ENCODE measurements at regions not wholly inside any gene's neighbourhood (a gene's known extent, or its start where the extent isn't known, plus 50 kb on each side); places are given as distances from the start of the nearest gene placed in this dataset.

DNA sequence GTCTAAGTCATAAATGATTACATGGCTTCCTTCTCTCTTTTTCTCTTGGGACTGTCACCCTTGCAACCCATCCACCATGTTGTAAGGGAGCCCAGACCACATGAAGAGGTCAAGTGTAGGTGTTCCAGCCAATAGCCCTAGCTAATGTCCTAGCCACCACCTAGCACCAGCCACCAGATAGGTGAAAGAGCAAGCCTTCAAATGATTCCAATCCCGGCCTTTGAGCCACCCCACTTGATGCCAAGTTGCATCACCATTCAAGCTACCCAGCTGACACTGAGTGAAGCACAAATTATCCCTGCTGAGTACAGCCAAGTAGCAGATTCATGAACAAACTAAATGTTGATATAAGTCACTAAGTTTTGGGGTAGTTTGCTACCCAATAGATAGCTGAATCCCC lies 274.3 kb downstream of the BCOR start:
- peaks cover 55% of the 10 kb centered on the region for H3K4me1 Mint-ChIP-seq
- no peak overlapping the region for H3K27ac Mint-ChIP-seq
- no peaks in the 10 kb centered on the region for H3K36me3 Mint-ChIP-seq (ENCODE audit: low read depth)
- DNase-seq: no peak
- peaks cover 81% of the 10 kb centered on the region for H3K27me3 Mint-ChIP-seq (ENCODE audit: low read depth, poor library complexity)
- H3K4me3 Mint-ChIP-seq: no peak overlapping the region
- TF ChIP-seq, protein P1, sequence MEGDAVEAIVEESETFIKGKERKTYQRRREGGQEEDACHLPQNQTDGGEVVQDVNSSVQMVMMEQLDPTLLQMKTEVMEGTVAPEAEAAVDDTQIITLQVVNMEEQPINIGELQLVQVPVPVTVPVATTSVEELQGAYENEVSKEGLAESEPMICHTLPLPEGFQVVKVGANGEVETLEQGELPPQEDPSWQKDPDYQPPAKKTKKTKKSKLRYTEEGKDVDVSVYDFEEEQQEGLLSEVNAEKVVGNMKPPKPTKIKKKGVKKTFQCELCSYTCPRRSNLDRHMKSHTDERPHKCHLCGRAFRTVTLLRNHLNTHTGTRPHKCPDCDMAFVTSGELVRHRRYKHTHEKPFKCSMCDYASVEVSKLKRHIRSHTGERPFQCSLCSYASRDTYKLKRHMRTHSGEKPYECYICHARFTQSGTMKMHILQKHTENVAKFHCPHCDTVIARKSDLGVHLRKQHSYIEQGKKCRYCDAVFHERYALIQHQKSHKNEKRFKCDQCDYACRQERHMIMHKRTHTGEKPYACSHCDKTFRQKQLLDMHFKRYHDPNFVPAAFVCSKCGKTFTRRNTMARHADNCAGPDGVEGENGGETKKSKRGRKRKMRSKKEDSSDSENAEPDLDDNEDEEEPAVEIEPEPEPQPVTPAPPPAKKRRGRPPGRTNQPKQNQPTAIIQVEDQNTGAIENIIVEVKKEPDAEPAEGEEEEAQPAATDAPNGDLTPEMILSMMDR (IDR thresholded peaks at IDR 0.05): no peak
- peaks cover 33% of the 10 kb centered on the region for H3K9me3 Mint-ChIP-seq

- no peak overlapping the region for H3K27ac Mint-ChIP-seq
- peaks cover 51% of the 10 kb centered on the region for H3K4me1 Mint-ChIP-seq
- H3K36me3 Mint-ChIP-seq (ENCODE audit: low read depth): no peaks in the 10 kb centered on the region
- H3K4me3 Mint-ChIP-seq: peak overlapping the region; percentile 14
- TF ChIP-seq, protein P1 (IDR thresholded peaks at IDR 0.05): no peak
- H3K27me3 Mint-ChIP-seq (ENCODE audit: low read depth, poor library complexity): peaks cover 76% of the 10 kb centered on the region
- DNase-seq: peak; percentile 45
- H3K9me3 Mint-ChIP-seq: peaks cover 34% of the 10 kb centered on the region
These were observed 273.9 kb downstream of the BCOR start for GRCh38 chrX:39823854-39824253.

DNA sequence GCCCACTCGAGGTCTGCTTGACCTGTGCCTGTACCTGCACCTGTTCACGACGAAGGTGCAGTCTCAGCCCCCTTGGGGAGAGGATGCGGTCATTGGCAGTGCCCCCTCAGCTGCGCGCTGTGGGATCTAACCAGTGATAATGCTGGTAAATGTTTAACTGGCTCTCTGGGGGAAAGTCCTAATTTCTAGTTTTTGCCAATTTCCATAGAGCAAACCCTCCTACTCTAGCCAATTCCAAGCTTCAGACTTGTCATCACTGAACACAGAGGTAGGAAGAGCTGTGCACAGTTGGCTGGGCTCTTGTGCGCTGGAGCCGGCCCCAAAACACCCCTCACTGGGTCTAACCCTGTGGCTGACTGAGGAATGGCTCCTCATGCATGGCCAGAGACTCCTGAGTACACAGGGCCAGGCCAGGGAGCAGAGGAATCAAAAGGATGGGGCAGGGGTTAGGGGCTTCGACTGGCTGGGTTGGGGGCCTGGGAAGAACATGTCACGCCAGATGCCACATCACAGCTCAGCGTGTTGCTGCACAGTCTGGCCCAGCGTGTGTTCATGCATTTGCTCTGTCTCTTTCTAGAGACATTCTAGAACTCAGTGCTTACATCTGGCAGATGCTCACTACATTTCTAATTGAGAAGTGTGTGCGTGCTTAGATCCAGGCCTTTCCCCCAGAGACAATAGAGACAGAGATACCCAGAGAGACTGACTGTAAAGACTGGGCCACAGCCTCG lies 270.8 kb downstream of the BCOR start:
- DNase-seq: no peak
- Mint-ChIP-seq H3K27ac (no peak overlapping the region), H3K4me1 (peaks cover 53% of the 10 kb centered on the region), H3K36me3 (ENCODE audit: low read depth) (no peaks in the 10 kb centered on the region), H3K9me3 (peaks cover 43% of the 10 kb centered on the region), H3K27me3 (ENCODE audit: low read depth, poor library complexity) (peaks cover 67% of the 10 kb centered on the region), H3K4me3 (no peak overlapping the region)
- TF ChIP-seq, protein P1 (IDR thresholded peaks at IDR 0.05): no peak

GRCh38 chrX:39827951-39828350 lies 269.8 kb downstream of the BCOR start:
- H3K4me3 Mint-ChIP-seq: no peak overlapping the region
- H3K36me3 Mint-ChIP-seq (ENCODE audit: low read depth): no peaks in the 10 kb centered on the region
- TF ChIP-seq, protein P1 (IDR thresholded peaks at IDR 0.05): no peak
- H3K27ac Mint-ChIP-seq: no peak overlapping the region
- H3K9me3 Mint-ChIP-seq: peaks cover 38% of the 10 kb centered on the region
- peaks cover 65% of the 10 kb centered on the region for H3K27me3 Mint-ChIP-seq (ENCODE audit: low read depth, poor library complexity)
- DNase-seq: peak; percentile 38
- H3K4me1 Mint-ChIP-seq: peaks cover 50% of the 10 kb centered on the region

- TF ChIP-seq, protein P1 (IDR thresholded peaks at IDR 0.05): no peak
- no peaks in the 10 kb centered on the region for H3K36me3 Mint-ChIP-seq (ENCODE audit: low read depth)
- H3K27me3 Mint-ChIP-seq (ENCODE audit: low read depth, poor library complexity): peaks cover 62% of the 10 kb centered on the region
- no peak overlapping the region for H3K4me3 Mint-ChIP-seq
- DNase-seq: no peak
- H3K4me1 Mint-ChIP-seq: peaks cover 45% of the 10 kb centered on the region
- no peak overlapping the region for H3K27ac Mint-ChIP-seq
- H3K9me3 Mint-ChIP-seq: peaks cover 28% of the 10 kb centered on the region
These were observed 268.8 kb downstream of the BCOR start for GRCh38 chrX:39828971-39829370.

GRCh38 chrX:39829965-39830364 lies 267.8 kb downstream of the BCOR start:
- TF ChIP-seq, protein P1 (IDR thresholded peaks at IDR 0.05): no peak
- Mint-ChIP-seq H3K27ac (no peak overlapping the region), H3K36me3 (ENCODE audit: low read depth) (no peaks in the 10 kb centered on the region), H3K4me1 (peaks cover 38% of the 10 kb centered on the region), H3K27me3 (ENCODE audit: low read depth, poor library complexity) (peaks cover 56% of the 10 kb centered on the region), H3K9me3 (peaks cover 24% of the 10 kb centered on the region), H3K4me3 (no peak overlapping the region)
- no peak for DNase-seq

Measured in nephron progenitor cell (in vitro differentiated cells).